Left ventricle myocardium inferior (tissue), 1 donor: ENCODE measurements at regions not wholly inside any gene's neighbourhood (a gene's known extent, or its start where the extent isn't known, plus 50 kb on each side); places are given as distances from the start of the nearest gene placed in this dataset.

Experiments
- DNase-seq: peaks from one replicate; pipeline ENCODE4 v3.0.0-alpha.2; 2020
- H3K27ac ChIP-seq: fragments of 200-600 bp; replicated peaks from 2 replicates; pipeline ENCODE4 v1.8.0; 2021
- H3K27me3 ChIP-seq: fragments of 200-600 bp; 2 replicates; pipeline ENCODE4 v1.8.0; 2021; ENCODE audit warnings: low read depth
- H3K36me3 ChIP-seq: fragments of 200-600 bp; 2 replicates; pipeline ENCODE4 v1.8.0; 2021
- H3K4me1 ChIP-seq: fragments of 200-600 bp; 2 replicates; pipeline ENCODE4 v1.8.0; 2021
- H3K4me3 ChIP-seq: fragments of 200-600 bp; 2 replicates; pipeline ENCODE4 v1.8.0; 2021; ENCODE audit warnings: mild to moderate bottlenecking, moderate library complexity
- H3K9me3 ChIP-seq: fragments of 200-600 bp; replicated peaks from 2 replicates; pipeline ENCODE4 v1.8.0; 2021
- intact Hi-C: fragments of 100-400 bp; cut with micrococcal nuclease; formaldehyde crosslinking; loops from one replicate; pipeline ENCODE4 v1.11.0; 2022
- TF ChIP-seq, protein P1 (sequence below): fragments of 200-600 bp; IDR thresholded peaks from 2 replicates; pipeline ENCODE4 v1.8.0; 2021; ENCODE audit warnings: antibody characterized with exemption, mild to moderate bottlenecking, borderline replicate concordance
- donor health status: DM: no; HTN: yes; CAD: no; lungs with severe emphysema.

DNA sequence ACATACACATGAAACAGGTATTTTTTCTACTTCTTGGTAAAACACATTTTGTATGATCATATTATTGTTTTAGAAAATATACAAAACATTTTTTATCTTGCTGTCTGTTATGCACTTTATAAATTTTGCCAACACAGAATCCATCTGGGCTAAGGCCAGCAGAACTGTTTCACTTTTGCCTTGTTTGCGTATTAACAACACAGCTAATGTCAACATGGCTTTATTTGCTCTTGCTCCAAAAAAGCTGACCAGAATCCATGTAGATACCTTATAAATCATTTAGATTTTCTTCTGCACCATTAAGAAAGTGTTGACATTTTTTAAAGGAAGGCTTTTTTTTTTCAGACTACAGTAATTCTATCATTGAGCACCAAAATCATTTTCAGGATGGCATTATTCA is 58.1 kb upstream of the PGR start:
- H3K27me3 ChIP-seq: no peaks in the 10 kb centered on the region
- no peaks in the 10 kb centered on the region for H3K9me3 ChIP-seq
- intact Hi-C loops: no loop called here
- DNase-seq: no peak
- no peak overlapping the region for H3K27ac ChIP-seq
- TF ChIP-seq, protein P1, sequence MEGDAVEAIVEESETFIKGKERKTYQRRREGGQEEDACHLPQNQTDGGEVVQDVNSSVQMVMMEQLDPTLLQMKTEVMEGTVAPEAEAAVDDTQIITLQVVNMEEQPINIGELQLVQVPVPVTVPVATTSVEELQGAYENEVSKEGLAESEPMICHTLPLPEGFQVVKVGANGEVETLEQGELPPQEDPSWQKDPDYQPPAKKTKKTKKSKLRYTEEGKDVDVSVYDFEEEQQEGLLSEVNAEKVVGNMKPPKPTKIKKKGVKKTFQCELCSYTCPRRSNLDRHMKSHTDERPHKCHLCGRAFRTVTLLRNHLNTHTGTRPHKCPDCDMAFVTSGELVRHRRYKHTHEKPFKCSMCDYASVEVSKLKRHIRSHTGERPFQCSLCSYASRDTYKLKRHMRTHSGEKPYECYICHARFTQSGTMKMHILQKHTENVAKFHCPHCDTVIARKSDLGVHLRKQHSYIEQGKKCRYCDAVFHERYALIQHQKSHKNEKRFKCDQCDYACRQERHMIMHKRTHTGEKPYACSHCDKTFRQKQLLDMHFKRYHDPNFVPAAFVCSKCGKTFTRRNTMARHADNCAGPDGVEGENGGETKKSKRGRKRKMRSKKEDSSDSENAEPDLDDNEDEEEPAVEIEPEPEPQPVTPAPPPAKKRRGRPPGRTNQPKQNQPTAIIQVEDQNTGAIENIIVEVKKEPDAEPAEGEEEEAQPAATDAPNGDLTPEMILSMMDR: no peak
- H3K4me1 ChIP-seq: peaks cover 9% of the 10 kb centered on the region
- H3K36me3 ChIP-seq: no peaks in the 10 kb centered on the region
- H3K4me3 ChIP-seq: no peak overlapping the region

DNA sequence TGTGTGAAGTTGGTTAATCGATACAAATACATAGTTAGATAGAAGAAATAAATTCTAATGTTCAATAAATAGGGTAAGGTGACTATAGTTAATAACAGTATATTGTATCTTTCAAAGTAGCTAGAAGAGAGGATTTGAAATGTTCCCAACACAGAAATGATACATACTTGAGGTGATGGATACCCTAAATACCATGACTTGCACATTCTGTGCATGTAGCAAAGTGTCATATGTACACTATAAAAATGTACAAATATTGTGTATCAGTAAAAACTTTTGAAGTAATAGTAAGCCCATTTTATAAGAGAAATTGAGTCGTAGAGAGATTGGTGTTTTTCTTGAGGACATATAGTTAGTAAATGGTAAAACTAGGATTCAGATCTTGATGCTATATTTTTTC is 56.4 kb upstream of the PGR start:
- H3K27ac ChIP-seq: no peak overlapping the region
- DNase-seq: no peak
- H3K4me1 ChIP-seq: peaks cover 9% of the 10 kb centered on the region
- no peaks in the 10 kb centered on the region for H3K9me3 ChIP-seq
- no peaks in the 10 kb centered on the region for H3K27me3 ChIP-seq
- TF ChIP-seq, protein P1: no peak
- intact Hi-C loops: no loop called here
- H3K4me3 ChIP-seq: no peak overlapping the region
- no peaks in the 10 kb centered on the region for H3K36me3 ChIP-seq

DNA sequence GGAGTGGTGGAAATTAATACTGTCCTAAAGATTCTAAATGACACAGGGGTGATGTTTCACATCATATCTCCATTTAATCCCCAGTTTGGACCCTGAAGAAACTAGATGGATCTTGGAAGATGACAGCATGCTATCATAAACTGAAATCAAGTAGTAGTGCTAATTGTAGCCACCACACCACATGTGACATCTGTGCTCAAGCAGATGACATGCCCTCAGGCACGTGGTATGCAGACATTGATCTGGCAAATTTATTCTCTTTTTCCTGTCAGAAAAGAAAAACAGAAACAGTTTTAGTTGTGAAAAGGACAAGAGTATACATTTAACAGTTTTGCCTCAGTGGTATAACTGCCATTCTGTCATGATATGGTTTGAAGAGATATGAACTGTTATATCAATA is 52.9 kb upstream of the PGR start:
- Histone ChIP-seq H3K9me3 (no peaks in the 10 kb centered on the region), H3K36me3 (no peaks in the 10 kb centered on the region), H3K27ac (no peak overlapping the region), H3K4me1 (no peaks in the 10 kb centered on the region), H3K4me3 (no peak overlapping the region), H3K27me3 (no peaks in the 10 kb centered on the region)
- TF ChIP-seq, protein P1: no peak
- DNase-seq: no peak
- intact Hi-C loops: no loop called here

DNA sequence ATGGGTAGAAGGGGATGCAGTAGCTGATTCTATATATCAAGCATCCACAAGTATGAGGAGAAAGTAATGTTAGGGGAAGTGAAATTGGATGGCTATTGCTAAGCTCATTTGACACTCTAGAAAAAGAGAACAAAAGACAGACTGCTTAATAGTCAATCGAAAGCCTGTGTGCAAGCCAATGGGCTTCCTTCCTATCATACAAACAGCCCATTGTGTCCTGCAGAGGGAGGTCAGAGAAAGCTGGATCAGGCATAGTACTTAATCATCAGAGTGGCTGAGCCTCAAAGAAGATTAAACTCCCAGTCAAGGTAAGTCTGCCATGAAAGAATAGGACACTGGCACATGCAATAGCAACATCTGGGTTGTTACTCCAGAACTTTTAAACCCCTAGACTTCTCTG is 50.9 kb upstream of the PGR start:
- intact Hi-C loops: no loop called here
- no peak for DNase-seq
- TF ChIP-seq, protein P1: no peak

More for the DNA sequence above, 50.9 kb upstream of the PGR start:
- H3K4me1 ChIP-seq: no peaks in the 10 kb centered on the region
- no peak overlapping the region for H3K27ac ChIP-seq
- H3K36me3 ChIP-seq: peaks cover 4% of the 10 kb centered on the region
- no peak overlapping the region for H3K4me3 ChIP-seq
- no peaks in the 10 kb centered on the region for H3K9me3 ChIP-seq
- H3K27me3 ChIP-seq: no peaks in the 10 kb centered on the region
